ENCODE measurements at regions not wholly inside any gene's neighbourhood (a gene's known extent, or its start where the extent isn't known, plus 50 kb on each side); places are given as distances from the start of the nearest gene placed in this dataset.

GRCh38 chr3:31422237-31422636 is 110.5 kb upstream of the STT3B start:
- Mint-ChIP-seq H3K27ac (no peak overlapping the region), H3K36me3 (ENCODE audit: low read depth) (no peaks in the 10 kb centered on the region), H3K4me1 (ENCODE audit: low read depth) (peaks cover 6% of the 10 kb centered on the region), H3K9me3 (peaks cover 9% of the 10 kb centered on the region), H3K27me3 (no peaks in the 10 kb centered on the region), H3K4me3 (no peak overlapping the region)

GRCh38 chr3:31423482-31423881 is 109.2 kb upstream of the STT3B start:
- Mint-ChIP-seq H3K27me3 (no peaks in the 10 kb centered on the region), H3K4me3 (no peak overlapping the region), H3K4me1 (ENCODE audit: low read depth) (peaks cover 6% of the 10 kb centered on the region), H3K9me3 (peaks cover 13% of the 10 kb centered on the region), H3K27ac (no peak overlapping the region), H3K36me3 (ENCODE audit: low read depth) (no peaks in the 10 kb centered on the region)

GRCh38 chr3:31425401-31425800 is 107.3 kb upstream of the STT3B start:
- Mint-ChIP-seq H3K36me3 (ENCODE audit: low read depth) (no peaks in the 10 kb centered on the region), H3K4me1 (ENCODE audit: low read depth) (peaks cover 6% of the 10 kb centered on the region), H3K27me3 (no peaks in the 10 kb centered on the region), H3K27ac (no peak overlapping the region), H3K9me3 (peaks cover 22% of the 10 kb centered on the region), H3K4me3 (no peak overlapping the region)

GRCh38 chr3:31427623-31428022 is 105.1 kb upstream of the STT3B start:
- H3K36me3 Mint-ChIP-seq (ENCODE audit: low read depth), result no peaks in the 10 kb centered on the region
- no peaks in the 10 kb centered on the region for H3K27me3 Mint-ChIP-seq
- no peaks in the 10 kb centered on the region for H3K4me1 Mint-ChIP-seq (ENCODE audit: low read depth)
- no peak overlapping the region for H3K4me3 Mint-ChIP-seq
- no peak overlapping the region for H3K27ac Mint-ChIP-seq
- peaks cover 22% of the 10 kb centered on the region for H3K9me3 Mint-ChIP-seq

- Mint-ChIP-seq H3K36me3 (ENCODE audit: low read depth) (no peaks in the 10 kb centered on the region), H3K9me3 (peaks cover 17% of the 10 kb centered on the region), H3K27me3 (no peaks in the 10 kb centered on the region), H3K4me3 (no peak overlapping the region), H3K27ac (no peak overlapping the region), H3K4me1 (ENCODE audit: low read depth) (no peaks in the 10 kb centered on the region)
Measured at GRCh38 chr3:31431321-31431720, 101.4 kb upstream of the STT3B start.

- H3K9me3 Mint-ChIP-seq, result peaks cover 27% of the 10 kb centered on the region
- H3K4me3 Mint-ChIP-seq, result no peak overlapping the region
- no peaks in the 10 kb centered on the region for H3K4me1 Mint-ChIP-seq (ENCODE audit: low read depth)
- no peak overlapping the region for H3K27ac Mint-ChIP-seq
- H3K36me3 Mint-ChIP-seq (ENCODE audit: low read depth), result peaks cover 6% of the 10 kb centered on the region
- H3K27me3 Mint-ChIP-seq, result no peaks in the 10 kb centered on the region
Measured at GRCh38 chr3:31432897-31433678, 99.6 kb upstream of the STT3B start.

GRCh38 chr3:31433679-31433992 is 99.1 kb upstream of the STT3B start:
- H3K27ac Mint-ChIP-seq, result no peak overlapping the region
- H3K9me3 Mint-ChIP-seq, result peaks cover 25% of the 10 kb centered on the region
- H3K36me3 Mint-ChIP-seq (ENCODE audit: low read depth), result peaks cover 6% of the 10 kb centered on the region
- no peaks in the 10 kb centered on the region for H3K27me3 Mint-ChIP-seq
- H3K4me1 Mint-ChIP-seq (ENCODE audit: low read depth), result no peaks in the 10 kb centered on the region
- H3K4me3 Mint-ChIP-seq, result no peak overlapping the region

- H3K36me3 Mint-ChIP-seq (ENCODE audit: low read depth), result peaks cover 6% of the 10 kb centered on the region
- peaks cover 17% of the 10 kb centered on the region for H3K9me3 Mint-ChIP-seq
- H3K4me1 Mint-ChIP-seq (ENCODE audit: low read depth), result no peaks in the 10 kb centered on the region
- no peak overlapping the region for H3K27ac Mint-ChIP-seq
- no peaks in the 10 kb centered on the region for H3K27me3 Mint-ChIP-seq
- H3K4me3 Mint-ChIP-seq, result no peak overlapping the region
Measured at GRCh38 chr3:31434819-31435218, 97.9 kb upstream of the STT3B start.

GRCh38 chr3:31436830-31437229 is 95.9 kb upstream of the STT3B start:
- Mint-ChIP-seq H3K9me3 (peaks cover 17% of the 10 kb centered on the region), H3K4me3 (no peak overlapping the region), H3K4me1 (ENCODE audit: low read depth) (no peaks in the 10 kb centered on the region), H3K27me3 (no peaks in the 10 kb centered on the region), H3K36me3 (ENCODE audit: low read depth) (peaks cover 6% of the 10 kb centered on the region), H3K27ac (no peak overlapping the region)

GRCh38 chr3:31438742-31439141 is 94.0 kb upstream of the STT3B start:
- Mint-ChIP-seq H3K4me1 (ENCODE audit: low read depth) (no peaks in the 10 kb centered on the region), H3K9me3 (peaks cover 17% of the 10 kb centered on the region), H3K4me3 (no peak overlapping the region), H3K27me3 (no peaks in the 10 kb centered on the region), H3K27ac (no peak overlapping the region), H3K36me3 (ENCODE audit: low read depth) (peaks cover 6% of the 10 kb centered on the region)

- H3K4me1 Mint-ChIP-seq (ENCODE audit: low read depth), result no peaks in the 10 kb centered on the region
- H3K36me3 Mint-ChIP-seq (ENCODE audit: low read depth), result peaks cover 6% of the 10 kb centered on the region
- H3K9me3 Mint-ChIP-seq, result peaks cover 16% of the 10 kb centered on the region
- no peak overlapping the region for H3K27ac Mint-ChIP-seq
- no peaks in the 10 kb centered on the region for H3K27me3 Mint-ChIP-seq
- no peak overlapping the region for H3K4me3 Mint-ChIP-seq
Measured at GRCh38 chr3:31439890-31440750, 92.6 kb upstream of the STT3B start.

- H3K4me1 Mint-ChIP-seq (ENCODE audit: low read depth), result no peaks in the 10 kb centered on the region
Measured at GRCh38 chr3:31440878-31441277, 91.8 kb upstream of the STT3B start.

GRCh38 chr3:31442755-31443154 is 90.0 kb upstream of the STT3B start:
- Mint-ChIP-seq H3K36me3 (ENCODE audit: low read depth) (no peaks in the 10 kb centered on the region), H3K4me1 (ENCODE audit: low read depth) (no peaks in the 10 kb centered on the region), H3K27ac (no peak overlapping the region)

More at GRCh38 chr3:31440878-31441277, 91.8 kb upstream of the STT3B start:
- H3K27ac Mint-ChIP-seq, result no peak overlapping the region
- no peak overlapping the region for H3K4me3 Mint-ChIP-seq
- H3K9me3 Mint-ChIP-seq, result peaks cover 14% of the 10 kb centered on the region
- H3K36me3 Mint-ChIP-seq (ENCODE audit: low read depth), result peaks cover 6% of the 10 kb centered on the region
- no peaks in the 10 kb centered on the region for H3K27me3 Mint-ChIP-seq

GRCh38 chr3:31444220-31445142 is 88.2 kb upstream of the STT3B start:
- Mint-ChIP-seq H3K36me3 (ENCODE audit: low read depth) (no peaks in the 10 kb centered on the region), H3K4me3 (no peak overlapping the region), H3K9me3 (no peaks in the 10 kb centered on the region), H3K4me1 (ENCODE audit: low read depth) (peaks cover 11% of the 10 kb centered on the region), H3K27me3 (no peaks in the 10 kb centered on the region), H3K27ac (no peak overlapping the region)

More at GRCh38 chr3:31442755-31443154, 90.0 kb upstream of the STT3B start:
- no peak overlapping the region for H3K4me3 Mint-ChIP-seq
- no peaks in the 10 kb centered on the region for H3K27me3 Mint-ChIP-seq
- H3K9me3 Mint-ChIP-seq, result peaks cover 1% of the 10 kb centered on the region

- H3K9me3 Mint-ChIP-seq, result no peaks in the 10 kb centered on the region
- H3K27ac Mint-ChIP-seq, result no peak overlapping the region
- H3K27me3 Mint-ChIP-seq, result no peaks in the 10 kb centered on the region
- no peaks in the 10 kb centered on the region for H3K36me3 Mint-ChIP-seq (ENCODE audit: low read depth)
- peaks cover 20% of the 10 kb centered on the region for H3K4me1 Mint-ChIP-seq (ENCODE audit: low read depth)
- no peak overlapping the region for H3K4me3 Mint-ChIP-seq
Measured at GRCh38 chr3:31445701-31446100, 87.0 kb upstream of the STT3B start.

Data from stimulated activated naive CD8-positive, alpha-beta T cell treated with anti-CD3 and anti-CD28 coated beads, Interleukin-15, Interleukin-2, amounts not matched to agents 100 ng/mL and 50 ng/mL, for 24 hours (primary cell).